ENCODE measurements at regions not wholly inside any gene's neighbourhood (a gene's known extent, or its start where the extent isn't known, plus 50 kb on each side); places are given as distances from the start of the nearest gene placed in this dataset.
"Not testable (repeated sequence)": the region's sequence is repeated elsewhere in the genome, so short reads cannot be mapped to it uniquely, and the experiment has no call there.

DNA sequence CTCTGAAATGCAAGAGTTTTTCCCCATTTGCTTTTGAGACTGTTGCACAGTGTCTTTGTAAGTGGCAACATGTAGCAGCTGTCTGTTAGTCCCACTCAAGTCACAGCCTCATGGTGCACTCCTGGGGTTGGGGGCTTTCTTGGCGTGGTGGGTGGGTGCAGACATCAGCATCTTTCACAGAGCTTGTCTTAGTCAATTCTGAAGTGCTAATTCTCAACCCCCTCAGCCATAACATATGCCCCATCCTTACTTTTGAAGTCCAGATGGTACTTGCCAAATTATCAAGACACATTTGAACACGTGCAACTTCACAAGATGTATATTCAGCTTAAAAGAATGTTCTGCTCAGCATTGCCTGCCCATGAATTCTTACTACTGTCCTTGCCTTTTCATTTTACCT lies 87.1 kb downstream of the VCAM1 start:
- Histone ChIP-seq H3K27ac (no peak overlapping the region), H3K4me3 (no peak overlapping the region), H3K36me3 (ENCODE audit: insufficient read depth, low read length) (no peaks in the 10 kb centered on the region), H3K9ac (ENCODE audit: insufficient read length) (no peak overlapping the region), H3K9me3 (ENCODE audit: low read depth, low read length) (no peaks in the 10 kb centered on the region)
- TF ChIP-seq FOXP2 (optimal IDR thresholded peaks at IDR 0.05; ENCODE audit: control extremely low read depth, extremely low read length, insufficient read depth) (no peak), EZH2 (IDR thresholded peaks at IDR 0.05) (no peak), POLR2AphosphoS5 (IDR thresholded peaks at IDR 0.05; ENCODE audit: borderline replicate concordance, low read depth, low read length) (no peak)
- DNase-seq (ENCODE audit: low read depth, low spot score), result no peak

DNA sequence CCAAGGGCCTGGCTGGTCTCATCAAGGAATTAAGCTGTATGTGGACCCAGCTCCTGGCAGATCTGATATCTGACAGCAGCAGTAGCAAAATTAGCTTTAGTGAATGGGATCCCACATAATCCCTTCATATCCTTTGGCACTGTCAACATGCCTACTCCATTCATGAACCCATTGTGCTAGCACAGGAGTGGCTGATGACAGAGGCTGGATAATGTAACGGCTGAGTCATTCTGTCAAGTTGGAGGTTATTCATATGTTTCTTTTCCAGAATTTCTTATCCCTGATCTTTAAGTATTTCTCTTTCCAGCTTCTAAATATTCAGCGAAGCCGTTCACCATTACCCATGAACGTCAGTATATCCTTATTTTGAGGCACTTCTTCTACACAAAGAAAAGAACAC lies 84.3 kb downstream of the EXTL2 start:
- H3K9me3 ChIP-seq (ENCODE audit: low read depth, low read length), result no peaks in the 10 kb centered on the region
- H3K4me3 ChIP-seq, result no peak overlapping the region
- H3K9ac ChIP-seq (ENCODE audit: insufficient read length), result no peak overlapping the region
- TF ChIP-seq EZH2 (IDR thresholded peaks at IDR 0.05), result no peak
- TF ChIP-seq POLR2AphosphoS5 (IDR thresholded peaks at IDR 0.05; ENCODE audit: borderline replicate concordance, low read depth, low read length), result no peak
- no peak for TF ChIP-seq FOXP2 (optimal IDR thresholded peaks at IDR 0.05; ENCODE audit: control extremely low read depth, extremely low read length, insufficient read depth)
- no peak for DNase-seq (ENCODE audit: low read depth, low spot score)
- H3K36me3 ChIP-seq (ENCODE audit: insufficient read depth, low read length), result no peaks in the 10 kb centered on the region
- H3K27ac ChIP-seq, result no peak overlapping the region

DNA sequence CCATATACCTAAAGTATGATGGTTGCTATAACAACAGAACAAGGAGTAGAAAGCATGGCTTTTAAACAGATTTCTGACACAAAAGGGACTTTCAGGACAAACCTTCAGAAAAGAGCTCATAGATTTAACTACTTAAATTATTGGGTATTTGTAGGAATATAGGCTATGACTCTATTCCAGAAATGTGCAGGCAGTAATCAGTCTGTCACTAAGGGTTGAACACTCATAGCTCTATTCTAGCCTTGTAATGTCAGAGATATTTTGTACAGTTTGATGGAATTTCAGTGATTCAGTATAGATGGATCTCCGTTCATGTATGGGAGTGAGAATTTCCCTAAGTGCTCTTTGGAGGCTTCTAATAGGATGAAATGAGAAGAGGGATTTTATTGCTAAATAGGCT lies 82.8 kb downstream of the EXTL2 start:
- Histone ChIP-seq H3K27ac (no peak overlapping the region), H3K4me3 (no peak overlapping the region), H3K9ac (ENCODE audit: insufficient read length) (no peak overlapping the region), H3K9me3 (ENCODE audit: low read depth, low read length) (no peaks in the 10 kb centered on the region), H3K36me3 (ENCODE audit: insufficient read depth, low read length) (no peaks in the 10 kb centered on the region)
- no peak for DNase-seq (ENCODE audit: low read depth, low spot score)
- no peak for TF ChIP-seq FOXP2 (optimal IDR thresholded peaks at IDR 0.05; ENCODE audit: control extremely low read depth, extremely low read length, insufficient read depth)
- no peak for TF ChIP-seq EZH2 (IDR thresholded peaks at IDR 0.05)
- no peak for TF ChIP-seq POLR2AphosphoS5 (IDR thresholded peaks at IDR 0.05; ENCODE audit: borderline replicate concordance, low read depth, low read length)

DNA sequence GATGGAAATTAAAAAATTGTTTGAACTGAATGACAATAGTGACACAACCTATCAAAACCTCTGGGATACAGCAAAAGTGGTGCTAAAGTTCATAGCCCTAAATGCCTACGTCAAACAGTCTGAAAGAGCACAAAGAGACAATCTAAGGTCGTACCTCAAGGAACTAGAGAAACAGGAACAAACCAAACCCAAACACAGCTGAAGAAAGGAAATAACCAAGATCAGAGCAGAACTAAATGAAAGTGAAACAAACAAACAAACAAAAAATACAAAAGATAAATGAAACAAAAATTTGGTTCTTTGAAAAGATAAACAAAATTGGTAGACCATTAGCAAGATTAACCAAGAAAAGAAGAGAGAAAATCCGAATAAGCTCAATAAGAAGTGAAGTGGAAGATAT lies 79.7 kb downstream of the EXTL2 start:
- H3K4me3 ChIP-seq; DNase-seq (ENCODE audit: low read depth, low spot score); H3K9ac ChIP-seq (ENCODE audit: insufficient read length); H3K36me3 ChIP-seq (ENCODE audit: insufficient read depth, low read length); H3K9me3 ChIP-seq (ENCODE audit: low read depth, low read length); H3K27ac ChIP-seq: not testable (repeated sequence)

DNA sequence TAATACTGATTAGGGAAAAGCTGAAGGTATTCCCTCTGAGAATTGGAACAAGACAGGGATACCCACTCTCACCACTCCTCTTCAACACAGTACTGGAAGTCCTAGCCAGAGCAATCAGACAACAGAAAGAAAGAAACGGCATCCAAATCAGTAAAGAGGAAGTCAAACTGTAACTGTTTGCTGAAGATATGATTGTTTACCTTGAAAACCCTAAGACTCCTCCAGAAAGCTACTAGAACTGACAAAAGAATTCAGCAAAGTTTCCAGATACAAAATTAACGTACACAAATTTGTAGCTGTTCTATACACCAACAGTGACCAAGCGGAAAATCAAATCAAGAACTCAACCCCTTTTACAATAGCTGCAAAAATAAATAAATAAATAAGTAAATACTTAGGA lies 78.6 kb downstream of the EXTL2 start:
- no peak for DNase-seq (ENCODE audit: low read depth, low spot score)
- Histone ChIP-seq H3K4me3 (no peak overlapping the region), H3K9ac (ENCODE audit: insufficient read length) (no peak overlapping the region), H3K36me3 (ENCODE audit: insufficient read depth, low read length) (no peaks in the 10 kb centered on the region), H3K9me3 (ENCODE audit: low read depth, low read length) (no peaks in the 10 kb centered on the region), H3K27ac (no peak overlapping the region)
- TF ChIP-seq POLR2AphosphoS5 (IDR thresholded peaks at IDR 0.05; ENCODE audit: borderline replicate concordance, low read depth, low read length) (no peak), EZH2 (IDR thresholded peaks at IDR 0.05) (no peak), FOXP2 (optimal IDR thresholded peaks at IDR 0.05; ENCODE audit: control extremely low read depth, extremely low read length, insufficient read depth) (no peak)

DNA sequence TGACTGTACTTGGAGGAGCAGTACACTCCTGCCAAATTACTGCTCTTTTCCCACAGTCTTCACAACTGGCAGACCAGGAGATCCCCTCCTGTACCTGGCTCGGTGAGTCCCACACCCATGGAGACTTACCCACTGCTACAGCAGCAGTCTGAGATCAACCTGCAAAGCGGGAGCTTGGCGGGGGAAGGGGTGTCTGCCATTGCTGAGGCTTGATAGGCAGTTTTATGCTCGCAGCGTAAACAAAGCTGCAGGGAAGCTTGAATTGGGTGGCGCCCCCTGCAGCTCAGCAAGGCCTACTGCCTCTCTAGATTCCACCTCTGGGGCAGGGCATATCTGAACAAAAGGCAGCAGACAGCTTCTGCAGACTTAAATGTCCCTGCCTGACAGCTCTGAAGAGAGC lies 74.4 kb downstream of the EXTL2 start:
- H3K4me3 ChIP-seq; H3K27ac ChIP-seq; DNase-seq (ENCODE audit: low read depth, low spot score); H3K9me3 ChIP-seq (ENCODE audit: low read depth, low read length); H3K36me3 ChIP-seq (ENCODE audit: insufficient read depth, low read length); H3K9ac ChIP-seq (ENCODE audit: insufficient read length): not testable (repeated sequence)

DNA sequence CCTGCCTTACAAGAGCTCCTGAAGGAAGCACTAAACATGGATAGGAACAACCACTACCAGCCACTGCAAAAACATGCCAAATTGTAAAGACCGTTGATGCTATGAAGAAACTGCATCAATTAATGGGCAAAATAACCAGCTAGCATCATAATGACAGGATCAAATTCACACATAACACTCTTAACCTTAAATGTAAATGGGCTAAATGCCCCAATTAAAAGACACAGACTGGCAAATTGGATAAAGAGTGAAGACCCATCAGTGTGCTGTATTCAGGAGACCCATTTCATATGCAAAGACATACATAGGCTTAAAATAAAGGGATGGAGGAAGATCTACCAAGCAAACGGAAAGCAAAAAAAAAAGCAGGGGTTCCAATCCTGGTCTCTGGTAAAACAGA lies 72.7 kb downstream of the EXTL2 start:
- H3K36me3 ChIP-seq (ENCODE audit: insufficient read depth, low read length); H3K27ac ChIP-seq; DNase-seq (ENCODE audit: low read depth, low spot score); H3K9ac ChIP-seq (ENCODE audit: insufficient read length); H3K4me3 ChIP-seq; H3K9me3 ChIP-seq (ENCODE audit: low read depth, low read length): not testable (repeated sequence)
